Forelimb muscle (tissue), 1 donor: ENCODE measurements at regions not wholly inside any gene's neighbourhood (a gene's known extent, or its start where the extent isn't known, plus 50 kb on each side); places are given as distances from the start of the nearest gene placed in this dataset.

Source experiments
- DNase-seq: peaks from one replicate; pipeline ENCODE4 v3.0.0-alpha.2; 2013; ENCODE audit warnings: low read depth

- no peak for DNase-seq
Observed at GRCh38 chr6:6891125-6891721, 216.5 kb upstream of the RREB1 start.

- no peak for DNase-seq
Observed at GRCh38 chr6:6891949-6892461, 215.8 kb upstream of the RREB1 start.

GRCh38 chr6:6892744-6893583, 214.8 kb upstream of the RREB1 start:
- DNase-seq: no peak

- no peak for DNase-seq
Observed at GRCh38 chr6:6893701-6894100, 214.1 kb upstream of the RREB1 start.

GRCh38 chr6:6895929-6896328, 211.8 kb upstream of the RREB1 start:
- no peak for DNase-seq

GRCh38 chr6:6897140-6897539, 210.6 kb upstream of the RREB1 start:
- DNase-seq: no peak

GRCh38 chr6:6900569-6901204, 207.1 kb upstream of the RREB1 start:
- no peak for DNase-seq

GRCh38 chr6:6901205-6901719, 206.5 kb upstream of the RREB1 start:
- no peak for DNase-seq

GRCh38 chr6:6901945-6902344, 205.8 kb upstream of the RREB1 start:
- DNase-seq: no peak

GRCh38 chr6:6905961-6906518, 201.7 kb upstream of the RREB1 start:
- DNase-seq: no peak

- no peak for DNase-seq
Observed at GRCh38 chr6:6906570-6907213, 201.1 kb upstream of the RREB1 start.

- no peak for DNase-seq
Observed at GRCh38 chr6:6907286-6907685, 200.5 kb upstream of the RREB1 start.

GRCh38 chr6:6908121-6908520, 199.6 kb upstream of the RREB1 start:
- DNase-seq: no peak

- DNase-seq: no peak
Observed at GRCh38 chr6:6909111-6909510, 198.7 kb upstream of the RREB1 start.

- DNase-seq: no peak
Observed at GRCh38 chr6:6910734-6911295, 196.9 kb upstream of the RREB1 start.

GRCh38 chr6:6911391-6911790, 196.4 kb upstream of the RREB1 start:
- DNase-seq: no peak

- no peak for DNase-seq
Observed at GRCh38 chr6:6912817-6913744, 194.7 kb upstream of the RREB1 start.

- no peak for DNase-seq
Observed at GRCh38 chr6:6915219-6915618, 192.5 kb upstream of the RREB1 start.

GRCh38 chr6:6915813-6916547, 191.8 kb upstream of the RREB1 start:
- peak; percentile 83 for DNase-seq
